SK-N-SH treated with all-trans-retinoic acid at 6 μM for 48 hours (cell line): ENCODE measurements at regions not wholly inside any gene's neighbourhood (a gene's known extent, or its start where the extent isn't known, plus 50 kb on each side); places are given as distances from the start of the nearest gene placed in this dataset.

ENCODE experiments used
- ARNTL ChIP-seq: fragments of 450-650 bp; formaldehyde crosslinking; IDR thresholded peaks from 2 replicates; pipeline ENCODE4 v1.5.0; 2020; ENCODE audit warnings: low read depth, mild to moderate bottlenecking, moderate library complexity, borderline replicate concordance
- BACH2 ChIP-seq: fragments of 250-450 bp; sonication (Bioruptor Pico); IDR thresholded peaks from 2 replicates; pipeline ENCODE4 v1.9.0; 2021; ENCODE audit warnings: mild to moderate bottlenecking, borderline replicate concordance
- CSDC2 ChIP-seq: fragments of 250-450 bp; sonication (Bioruptor Pico); IDR thresholded peaks from 2 replicates; pipeline ENCODE4 v1.5.0; 2020; ENCODE audit warnings: mild to moderate bottlenecking, moderate library complexity
- RARB ChIP-seq: fragments of 250-450 bp; sonication (Bioruptor Pico); IDR thresholded peaks from 2 replicates; pipeline ENCODE4 v1.8.0; 2021; ENCODE audit warnings: mild to moderate bottlenecking, moderate library complexity
- SNAI2 ChIP-seq: fragments of 250-450 bp; sonication (Bioruptor Pico); IDR thresholded peaks from 2 replicates; pipeline ENCODE4 v1.5.0; 2020; ENCODE audit warnings: mild to moderate bottlenecking, moderate library complexity
- ZFP30 ChIP-seq: fragments of 450-650 bp; formaldehyde crosslinking; IDR thresholded peaks from 2 replicates; pipeline ENCODE4 v1.5.0; 2022; ENCODE audit warnings: mild to moderate bottlenecking, moderate library complexity
- ZNF565 ChIP-seq: fragments of 450-650 bp; formaldehyde crosslinking; conservative IDR thresholded peaks from 2 replicates; pipeline ENCODE4 v1.5.0; 2020; ENCODE audit warnings: low read depth, mild to moderate bottlenecking, moderate library complexity
- ZNF70 ChIP-seq: fragments of 450-650 bp; formaldehyde crosslinking; IDR thresholded peaks from 2 replicates; pipeline ENCODE4 v1.5.0; 2020; ENCODE audit warnings: mild to moderate bottlenecking, moderate library complexity
- TF ChIP-seq, protein P1 (sequence below): fragments of 250-450 bp; sonication (Bioruptor Pico); IDR thresholded peaks from 2 replicates; pipeline ENCODE4 v1.5.0; 2020; ENCODE audit warnings: mild to moderate bottlenecking, moderate library complexity
- TF ChIP-seq, protein P2 (sequence below): fragments of 250-450 bp; sonication (Bioruptor Pico); IDR thresholded peaks from 2 replicates; pipeline ENCODE4 v1.8.0; 2020; ENCODE audit warnings: mild to moderate bottlenecking, moderate library complexity, borderline replicate concordance
- TF ChIP-seq, protein P3 (sequence below): fragments of 250-450 bp; sonication (Bioruptor Pico); IDR thresholded peaks from 2 replicates; pipeline ENCODE4 v1.5.1; 2020; ENCODE audit warnings: low read depth, mild to moderate bottlenecking, moderate library complexity

DNA sequence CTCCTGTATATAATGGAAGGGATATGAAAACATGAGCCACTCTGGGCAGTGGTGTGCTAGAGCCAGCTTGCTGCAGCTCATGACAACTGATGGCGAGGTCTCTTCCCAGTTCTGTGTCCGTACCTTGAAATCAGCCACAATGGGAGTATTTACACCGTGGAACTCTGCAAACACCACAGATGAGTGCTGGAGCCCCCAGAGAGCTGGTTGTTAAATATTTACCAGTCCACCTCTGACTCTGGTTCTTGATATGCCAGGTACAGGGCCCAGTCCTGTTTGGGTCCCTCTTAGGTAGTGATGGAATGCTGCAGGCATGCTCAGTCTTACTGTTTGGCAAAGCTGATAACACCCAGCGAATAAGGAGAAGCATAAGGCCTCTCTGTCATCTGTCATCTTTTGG, 116.1 kb upstream of the GLI2 start:
- no peak for TF ChIP-seq ZNF565
- no peak for TF ChIP-seq ZFP30
- TF ChIP-seq ZNF70 (CRISPR knock-in tag): no peak
- no peak for TF ChIP-seq SNAI2 (CRISPR knock-in tag)
- no peak for TF ChIP-seq RARB (CRISPR knock-in tag)
- no peak for TF ChIP-seq BACH2 (CRISPR knock-in tag)
- no peak for TF ChIP-seq ARNTL (CRISPR knock-in tag)
- TF ChIP-seq, protein P1, sequence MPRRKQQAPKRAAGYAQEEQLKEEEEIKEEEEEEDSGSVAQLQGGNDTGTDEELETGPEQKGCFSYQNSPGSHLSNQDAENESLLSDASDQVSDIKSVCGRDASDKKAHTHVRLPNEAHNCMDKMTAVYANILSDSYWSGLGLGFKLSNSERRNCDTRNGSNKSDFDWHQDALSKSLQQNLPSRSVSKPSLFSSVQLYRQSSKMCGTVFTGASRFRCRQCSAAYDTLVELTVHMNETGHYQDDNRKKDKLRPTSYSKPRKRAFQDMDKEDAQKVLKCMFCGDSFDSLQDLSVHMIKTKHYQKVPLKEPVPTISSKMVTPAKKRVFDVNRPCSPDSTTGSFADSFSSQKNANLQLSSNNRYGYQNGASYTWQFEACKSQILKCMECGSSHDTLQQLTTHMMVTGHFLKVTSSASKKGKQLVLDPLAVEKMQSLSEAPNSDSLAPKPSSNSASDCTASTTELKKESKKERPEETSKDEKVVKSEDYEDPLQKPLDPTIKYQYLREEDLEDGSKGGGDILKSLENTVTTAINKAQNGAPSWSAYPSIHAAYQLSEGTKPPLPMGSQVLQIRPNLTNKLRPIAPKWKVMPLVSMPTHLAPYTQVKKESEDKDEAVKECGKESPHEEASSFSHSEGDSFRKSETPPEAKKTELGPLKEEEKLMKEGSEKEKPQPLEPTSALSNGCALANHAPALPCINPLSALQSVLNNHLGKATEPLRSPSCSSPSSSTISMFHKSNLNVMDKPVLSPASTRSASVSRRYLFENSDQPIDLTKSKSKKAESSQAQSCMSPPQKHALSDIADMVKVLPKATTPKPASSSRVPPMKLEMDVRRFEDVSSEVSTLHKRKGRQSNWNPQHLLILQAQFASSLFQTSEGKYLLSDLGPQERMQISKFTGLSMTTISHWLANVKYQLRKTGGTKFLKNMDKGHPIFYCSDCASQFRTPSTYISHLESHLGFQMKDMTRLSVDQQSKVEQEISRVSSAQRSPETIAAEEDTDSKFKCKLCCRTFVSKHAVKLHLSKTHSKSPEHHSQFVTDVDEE: no peak
- TF ChIP-seq CSDC2 (CRISPR knock-in tag): no peak
- TF ChIP-seq, protein P2, sequence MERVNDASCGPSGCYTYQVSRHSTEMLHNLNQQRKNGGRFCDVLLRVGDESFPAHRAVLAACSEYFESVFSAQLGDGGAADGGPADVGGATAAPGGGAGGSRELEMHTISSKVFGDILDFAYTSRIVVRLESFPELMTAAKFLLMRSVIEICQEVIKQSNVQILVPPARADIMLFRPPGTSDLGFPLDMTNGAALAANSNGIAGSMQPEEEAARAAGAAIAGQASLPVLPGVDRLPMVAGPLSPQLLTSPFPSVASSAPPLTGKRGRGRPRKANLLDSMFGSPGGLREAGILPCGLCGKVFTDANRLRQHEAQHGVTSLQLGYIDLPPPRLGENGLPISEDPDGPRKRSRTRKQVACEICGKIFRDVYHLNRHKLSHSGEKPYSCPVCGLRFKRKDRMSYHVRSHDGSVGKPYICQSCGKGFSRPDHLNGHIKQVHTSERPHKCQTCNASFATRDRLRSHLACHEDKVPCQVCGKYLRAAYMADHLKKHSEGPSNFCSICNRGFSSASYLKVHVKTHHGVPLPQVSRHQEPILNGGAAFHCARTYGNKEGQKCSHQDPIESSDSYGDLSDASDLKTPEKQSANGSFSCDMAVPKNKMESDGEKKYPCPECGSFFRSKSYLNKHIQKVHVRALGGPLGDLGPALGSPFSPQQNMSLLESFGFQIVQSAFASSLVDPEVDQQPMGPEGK (CRISPR knock-in tag): no peak
- TF ChIP-seq, protein P3, sequence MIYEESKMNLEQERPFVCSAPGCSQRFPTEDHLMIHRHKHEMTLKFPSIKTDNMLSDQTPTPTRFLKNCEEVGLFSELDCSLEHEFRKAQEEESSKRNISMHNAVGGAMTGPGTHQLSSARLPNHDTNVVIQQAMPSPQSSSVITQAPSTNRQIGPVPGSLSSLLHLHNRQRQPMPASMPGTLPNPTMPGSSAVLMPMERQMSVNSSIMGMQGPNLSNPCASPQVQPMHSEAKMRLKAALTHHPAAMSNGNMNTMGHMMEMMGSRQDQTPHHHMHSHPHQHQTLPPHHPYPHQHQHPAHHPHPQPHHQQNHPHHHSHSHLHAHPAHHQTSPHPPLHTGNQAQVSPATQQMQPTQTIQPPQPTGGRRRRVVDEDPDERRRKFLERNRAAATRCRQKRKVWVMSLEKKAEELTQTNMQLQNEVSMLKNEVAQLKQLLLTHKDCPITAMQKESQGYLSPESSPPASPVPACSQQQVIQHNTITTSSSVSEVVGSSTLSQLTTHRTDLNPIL (CRISPR knock-in tag): no peak
